CD14-positive monocyte (primary cell): ENCODE measurements at regions not wholly inside any gene's neighbourhood (a gene's known extent, or its start where the extent isn't known, plus 50 kb on each side); places are given as distances from the start of the nearest gene placed in this dataset.

Experiments used
- DNase-seq, 3 donors: peaks; one replicate each; pipeline ENCODE4 v3.0.0-alpha.2; 2011 to 2022
- H2AFZ ChIP-seq: 2 replicates; pipeline ENCODE4 v1.6.0; 2012; ENCODE audit warnings: mild to moderate bottlenecking, low read depth, low read length, inconsistent platforms; ENCODE audit not compliant: insufficient read depth, poor library complexity, severe bottlenecking
- H3K27ac ChIP-seq, 2 donors: 1 replicate in 1 of 2; 2 replicates in 1 of 2; pipeline ENCODE4 v1.5.1; 2012 to 2013; ENCODE audit warnings: low read length in 2 of 2, control low read depth in 1 of 2, inconsistent platforms in 1 of 2, low read depth in 1 of 2, mild to moderate bottlenecking in 1 of 2
- H3K27me3 ChIP-seq, 2 donors: one replicate each; pipeline versions ENCODE4 v1.6.0 to v1.6.1; 2011 to 2013; ENCODE audit warnings: low read length in 2 of 2; ENCODE audit not compliant: control insufficient read depth in 2 of 2, insufficient read depth in 2 of 2
- H3K36me3 ChIP-seq, 2 donors: replicated peaks in 1 of 2; 1 replicate in 1 of 2; 2 replicates in 1 of 2; pipeline versions ENCODE4 v1.5.1 to v1.6.1; 2012 to 2013; ENCODE audit warnings: low read length in 2 of 2, control low read depth in 1 of 2, inconsistent platforms in 1 of 2, mild to moderate bottlenecking in 1 of 2; ENCODE audit not compliant: insufficient read depth in 2 of 2, control insufficient read depth in 1 of 2
- H3K4me1 ChIP-seq, 2 donors: 1 replicate in 1 of 2; 2 replicates in 1 of 2; pipeline versions ENCODE4 v1.5.1 to v1.6.1; 2012 to 2013; ENCODE audit warnings: low read length in 2 of 2, control low read depth in 1 of 2, inconsistent platforms in 1 of 2, mild to moderate bottlenecking in 1 of 2, moderate library complexity in 1 of 2; ENCODE audit not compliant: insufficient read depth in 2 of 2, control insufficient read depth in 1 of 2
- H3K4me2 ChIP-seq: replicated peaks from 2 replicates; pipeline ENCODE3; 2012; ENCODE audit warnings: low read length, moderate library complexity, mild to moderate bottlenecking; ENCODE audit not compliant: poor library complexity, severe bottlenecking; ENCODE audit errors: extremely low read depth
- H3K4me3 ChIP-seq, 3 experiments: fragments of 200-600 bp in 1 of 3; sonication (generic) in 1 of 3; replicated peaks in 1 of 3; 1 replicate in 2 of 3; 2 replicates in 1 of 3; pipeline ENCODE4 v1.5.1; 2011 to 2013; ENCODE audit warnings: low read length in 3 of 3, mild to moderate bottlenecking in 3 of 3, control low read depth in 2 of 3, low read depth in 2 of 3, inconsistent platforms in 1 of 3, moderate library complexity in 1 of 3
- H3K79me2 ChIP-seq: 2 replicates; pipeline ENCODE4 v1.6.0; 2012; ENCODE audit warnings: mild to moderate bottlenecking, control low read depth, inconsistent platforms, low read length, moderate library complexity; ENCODE audit not compliant: insufficient read depth
- H3K9ac ChIP-seq: 2 replicates; pipeline ENCODE4 v1.6.0; 2017; ENCODE audit warnings: low read length, mild to moderate bottlenecking; ENCODE audit not compliant: insufficient read depth, poor library complexity, severe bottlenecking
- H3K9me3 ChIP-seq, 2 donors: replicated peaks in 1 of 2; 1 replicate in 1 of 2; 2 replicates in 1 of 2; pipeline versions ENCODE4 v1.5.1 to v1.6.1; 2012 to 2013; ENCODE audit warnings: low read length in 2 of 2, control low read depth in 1 of 2; ENCODE audit not compliant: control insufficient read depth in 1 of 2, insufficient read depth in 1 of 2
- H4K20me1 ChIP-seq: 2 replicates; pipeline ENCODE4 v1.6.0; 2012; ENCODE audit warnings: mild to moderate bottlenecking, low read length, control low read depth, moderate library complexity; ENCODE audit not compliant: insufficient read depth
- H3K27ac Mint-ChIP-seq, 7 donors: one replicate each; pipeline ENCODE4 v1.8.0; 2020; ENCODE audit warnings: mild to moderate bottlenecking in 7 of 7, mixed read lengths in 7 of 7, moderate library complexity in 6 of 7, inconsistent platforms in 2 of 7
- H3K27me3 Mint-ChIP-seq, 3 donors: one replicate each; pipeline ENCODE4 v1.8.0; 2021 to 2022; ENCODE audit warnings: low read depth in 3 of 3, mild to moderate bottlenecking in 3 of 3, mixed read lengths in 3 of 3, moderate library complexity in 3 of 3, inconsistent platforms in 1 of 3
- H3K36me3 Mint-ChIP-seq, 2 donors: one replicate each; pipeline ENCODE4 v1.8.0; 2020; ENCODE audit warnings: mixed read lengths in 2 of 2, inconsistent platforms in 1 of 2, mild to moderate bottlenecking in 1 of 2
- H3K4me1 Mint-ChIP-seq: one replicate; pipeline ENCODE4 v1.8.0; 2020; ENCODE audit warnings: mild to moderate bottlenecking, mixed read lengths
- H3K4me3 Mint-ChIP-seq, 2 donors: one replicate each; pipeline ENCODE4 v1.8.0; 2020; ENCODE audit warnings: mild to moderate bottlenecking in 2 of 2, mixed read lengths in 2 of 2, moderate library complexity in 1 of 2
- H3K9me3 Mint-ChIP-seq, 7 donors: one replicate each; pipeline ENCODE4 v1.8.0; 2020 to 2022; ENCODE audit warnings: mixed read lengths in 7 of 7, mild to moderate bottlenecking in 6 of 7, moderate library complexity in 6 of 7, inconsistent platforms in 2 of 7
- CTCF ChIP-seq: fragments of 200-600 bp; IDR thresholded peaks from one replicate; pipeline ENCODE4 v1.8.0; 2022; ENCODE audit warnings: antibody characterized with exemption, mild to moderate bottlenecking
- WGBS: methylation state at CpG from one replicate; pipeline ENCODE4 v1.1.5; 2013; ENCODE audit warnings: missing lambda C conversion rate; ENCODE audit not compliant: insufficient coverage; 5-methylcytosine and 5-hydroxymethylcytosine counted together
- intact Hi-C, 2 donors: fragments of 100-400 bp; cut with micrococcal nuclease; formaldehyde crosslinking; loops; one replicate each; pipeline versions ENCODE4 v1.15.0 to v1.15.1; 2023

- Histone ChIP-seq H3K4me1 (peaks cover 0 to 4% of the 10 kb centered on the region in 2 donors), H2AFZ (no peak overlapping the region), H3K4me2 (no peak overlapping the region), H3K27ac (no peak overlapping the region), H4K20me1 (no peaks in the 10 kb centered on the region), H3K4me3 (no peak overlapping the region), H3K27me3 (no peaks in the 10 kb centered on the region), H3K9ac (no peak overlapping the region), H3K36me3 (no peaks in the 10 kb centered on the region), H3K9me3 (no peaks in the 10 kb centered on the region), H3K79me2 (no peaks in the 10 kb centered on the region)
- H3K27ac Mint-ChIP-seq, result no peak overlapping the region
- H3K9me3 Mint-ChIP-seq, result no peaks in the 10 kb centered on the region
- DNase-seq, result no peak
- no peak for TF ChIP-seq CTCF
- H3K4me1 Mint-ChIP-seq, result peaks cover 8% of the 10 kb centered on the region
- H3K27me3 Mint-ChIP-seq, result peaks cover 0 to 2% (median 1%) of the 10 kb centered on the region in 3 donors
- H3K4me3 Mint-ChIP-seq, result no peak overlapping the region
- H3K36me3 Mint-ChIP-seq, result no peaks in the 10 kb centered on the region
- intact Hi-C loops, result no loop called here
Observed at GRCh38 chr2:191598296-191598695, 79.6 kb upstream of the NABP1 start.

- H3K4me1 ChIP-seq, result peaks cover 0 to 4% of the 10 kb centered on the region in 2 donors
- peak overlapping the region in 3 of 7 donors; percentile 10 to 86 (median 38) for H3K27ac Mint-ChIP-seq
Observed at GRCh38 chr2:191601060-191601459, 76.9 kb upstream of the NABP1 start.

More at GRCh38 chr2:191601060-191601459, 76.9 kb upstream of the NABP1 start:
- Histone ChIP-seq H3K27me3 (no peaks in the 10 kb centered on the region), H3K9ac (no peak overlapping the region), H4K20me1 (no peaks in the 10 kb centered on the region), H3K79me2 (no peaks in the 10 kb centered on the region), H3K27ac (no peak overlapping the region), H3K36me3 (no peaks in the 10 kb centered on the region), H3K9me3 (no peaks in the 10 kb centered on the region), H3K4me2 (no peak overlapping the region), H2AFZ (peak overlapping the region; percentile 40), H3K4me3 (no peak overlapping the region)
- H3K9me3 Mint-ChIP-seq, result no peaks in the 10 kb centered on the region
- H3K27me3 Mint-ChIP-seq, result peaks cover 0 to 2% (median 1%) of the 10 kb centered on the region in 3 donors
- peak in 2 of 3 donors; percentile 46 to 76 for DNase-seq
- intact Hi-C loops, result no loop called here
- TF ChIP-seq CTCF, result no peak
- WGBS, result 0% methylated on average over 1 of the region's 3 CpGs
- H3K4me1 Mint-ChIP-seq, result peaks cover 8% of the 10 kb centered on the region
- no peak overlapping the region for H3K4me3 Mint-ChIP-seq
- H3K36me3 Mint-ChIP-seq, result no peaks in the 10 kb centered on the region
